Loucy (cell line): ENCODE measurements at regions not wholly inside any gene's neighbourhood (a gene's known extent, or its start where the extent isn't known, plus 50 kb on each side); places are given as distances from the start of the nearest gene placed in this dataset.

Experiments
- H2AFZ ChIP-seq: fragments of 200-600 bp; sonication (generic); 2 replicates; pipeline ENCODE4 v1.6.0; 2016; ENCODE audit warnings: antibody characterized with exemption, mild to moderate bottlenecking, low read length, moderate library complexity
- H3F3A ChIP-seq: fragments of 200-600 bp; 2 replicates; pipeline ENCODE4 v1.6.0; 2016; ENCODE audit warnings: antibody characterized with exemption, low read depth, mild to moderate bottlenecking
- H3K27me3 ChIP-seq: fragments of 200-600 bp; sonication (generic); 2 replicates; pipeline ENCODE4 v1.6.1; 2014; ENCODE audit warnings: low read length, mild to moderate bottlenecking; ENCODE audit not compliant: insufficient read depth, poor library complexity, severe bottlenecking
- H3K36me3 ChIP-seq: fragments of 200-600 bp; sonication (generic); 2 replicates; pipeline ENCODE4 v1.6.1; 2016; ENCODE audit warnings: low read length; ENCODE audit not compliant: insufficient read depth
- H3K4me1 ChIP-seq: fragments of 200-600 bp; sonication (generic); 2 replicates; pipeline ENCODE4 v1.5.1; 2014; ENCODE audit warnings: low read length, mild to moderate bottlenecking; ENCODE audit not compliant: insufficient read depth, poor library complexity, severe bottlenecking
- H3K4me2 ChIP-seq: fragments of 200-600 bp; sonication (generic); 2 replicates; pipeline ENCODE4 v1.6.0; 2014; ENCODE audit warnings: antibody characterized with exemption, low read length, low read depth, mild to moderate bottlenecking; ENCODE audit not compliant: poor library complexity, severe bottlenecking
- H3K4me3 ChIP-seq: fragments of 200-600 bp; sonication (generic); 2 replicates; pipeline ENCODE4 v1.5.1; 2014; ENCODE audit warnings: low read length, mild to moderate bottlenecking, mixed read lengths; ENCODE audit not compliant: poor library complexity, severe bottlenecking
- H3K79me2 ChIP-seq: fragments of 200-600 bp; sonication (generic); 2 replicates; pipeline ENCODE4 v1.6.1; 2014; ENCODE audit warnings: low read length; ENCODE audit not compliant: insufficient read depth
- H3K9ac ChIP-seq: fragments of 200-600 bp; sonication (generic); 2 replicates; pipeline ENCODE4 v1.6.0; 2014; ENCODE audit warnings: mild to moderate bottlenecking, low read depth, low read length, moderate library complexity; ENCODE audit not compliant: poor library complexity, severe bottlenecking
- H3K9me2 ChIP-seq: fragments of 200-600 bp; sonication (generic); replicated peaks from 2 replicates; pipeline ENCODE4 v1.6.1; 2016; ENCODE audit warnings: low read depth, low read length, mixed read lengths
- H3K9me3 ChIP-seq: fragments of 200-600 bp; sonication (generic); 2 replicates; pipeline ENCODE4 v1.6.1; 2014; ENCODE audit warnings: mild to moderate bottlenecking, antibody characterized with exemption, low read length, low read depth; ENCODE audit not compliant: insufficient read depth
- H4K20me1 ChIP-seq: fragments of 200-600 bp; sonication (generic); 2 replicates; pipeline ENCODE4 v1.6.0; 2014; ENCODE audit warnings: antibody characterized with exemption, low read length, mild to moderate bottlenecking; ENCODE audit not compliant: insufficient read depth, poor library complexity, severe bottlenecking
- EZH2phosphoT487 ChIP-seq: fragments of 200-600 bp; IDR thresholded peaks from 2 replicates; pipeline ENCODE4 v1.6.1; 2018; ENCODE audit warnings: antibody characterized with exemption, mild to moderate bottlenecking, moderate library complexity, borderline replicate concordance
- TF ChIP-seq, protein P1 (sequence below): fragments of 200-600 bp; sonication (generic); conservative IDR thresholded peaks from 2 replicates; pipeline ENCODE4 v1.5.1; 2014; ENCODE audit warnings: mild to moderate bottlenecking, antibody characterized with exemption, low read length

DNA sequence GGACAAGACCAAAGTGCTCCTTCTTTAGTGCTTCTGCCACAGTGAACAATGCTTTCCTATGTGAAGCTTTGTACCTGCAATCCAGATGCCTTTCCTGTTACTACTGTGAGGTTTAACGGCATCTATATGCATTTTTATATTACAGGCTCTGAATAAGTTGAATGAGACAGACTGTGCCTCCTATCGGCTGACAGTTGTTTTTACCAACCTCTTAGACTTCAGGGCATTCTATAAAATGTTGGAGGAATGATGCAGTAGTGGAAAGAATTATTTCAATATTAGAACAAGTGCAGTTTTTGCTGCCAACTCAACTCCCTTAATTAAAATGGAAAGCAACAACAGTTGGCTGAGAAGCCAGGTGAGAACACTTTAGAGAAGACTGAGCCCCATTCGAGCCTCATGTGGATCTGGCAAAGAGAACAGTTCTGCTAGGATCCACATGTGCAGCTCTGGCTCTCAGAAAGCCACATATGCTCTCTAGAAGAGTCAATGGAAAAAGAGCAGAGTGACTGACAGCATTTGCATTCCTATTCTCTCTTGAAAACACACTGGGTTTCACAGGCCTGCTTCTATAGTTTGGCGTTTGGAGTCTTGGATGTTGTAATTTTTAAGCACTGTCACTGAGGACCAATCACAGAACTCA is 147.5 kb downstream of the LURAP1L start:
- Histone ChIP-seq H3K79me2 (no peaks in the 10 kb centered on the region), H2AFZ (no peak overlapping the region), H3K9me3 (no peaks in the 10 kb centered on the region), H3K4me2 (no peak overlapping the region), H3K27me3 (no peaks in the 10 kb centered on the region), H3K9ac (no peak overlapping the region), H3K4me1 (no peaks in the 10 kb centered on the region), H3K9me2 (no peaks in the 10 kb centered on the region), H3F3A (no peaks in the 10 kb centered on the region), H4K20me1 (no peaks in the 10 kb centered on the region), H3K4me3 (no peak overlapping the region), H3K36me3 (no peaks in the 10 kb centered on the region)
- TF ChIP-seq, protein P1, sequence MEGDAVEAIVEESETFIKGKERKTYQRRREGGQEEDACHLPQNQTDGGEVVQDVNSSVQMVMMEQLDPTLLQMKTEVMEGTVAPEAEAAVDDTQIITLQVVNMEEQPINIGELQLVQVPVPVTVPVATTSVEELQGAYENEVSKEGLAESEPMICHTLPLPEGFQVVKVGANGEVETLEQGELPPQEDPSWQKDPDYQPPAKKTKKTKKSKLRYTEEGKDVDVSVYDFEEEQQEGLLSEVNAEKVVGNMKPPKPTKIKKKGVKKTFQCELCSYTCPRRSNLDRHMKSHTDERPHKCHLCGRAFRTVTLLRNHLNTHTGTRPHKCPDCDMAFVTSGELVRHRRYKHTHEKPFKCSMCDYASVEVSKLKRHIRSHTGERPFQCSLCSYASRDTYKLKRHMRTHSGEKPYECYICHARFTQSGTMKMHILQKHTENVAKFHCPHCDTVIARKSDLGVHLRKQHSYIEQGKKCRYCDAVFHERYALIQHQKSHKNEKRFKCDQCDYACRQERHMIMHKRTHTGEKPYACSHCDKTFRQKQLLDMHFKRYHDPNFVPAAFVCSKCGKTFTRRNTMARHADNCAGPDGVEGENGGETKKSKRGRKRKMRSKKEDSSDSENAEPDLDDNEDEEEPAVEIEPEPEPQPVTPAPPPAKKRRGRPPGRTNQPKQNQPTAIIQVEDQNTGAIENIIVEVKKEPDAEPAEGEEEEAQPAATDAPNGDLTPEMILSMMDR = no peak
- no peak for TF ChIP-seq EZH2phosphoT487

DNA sequence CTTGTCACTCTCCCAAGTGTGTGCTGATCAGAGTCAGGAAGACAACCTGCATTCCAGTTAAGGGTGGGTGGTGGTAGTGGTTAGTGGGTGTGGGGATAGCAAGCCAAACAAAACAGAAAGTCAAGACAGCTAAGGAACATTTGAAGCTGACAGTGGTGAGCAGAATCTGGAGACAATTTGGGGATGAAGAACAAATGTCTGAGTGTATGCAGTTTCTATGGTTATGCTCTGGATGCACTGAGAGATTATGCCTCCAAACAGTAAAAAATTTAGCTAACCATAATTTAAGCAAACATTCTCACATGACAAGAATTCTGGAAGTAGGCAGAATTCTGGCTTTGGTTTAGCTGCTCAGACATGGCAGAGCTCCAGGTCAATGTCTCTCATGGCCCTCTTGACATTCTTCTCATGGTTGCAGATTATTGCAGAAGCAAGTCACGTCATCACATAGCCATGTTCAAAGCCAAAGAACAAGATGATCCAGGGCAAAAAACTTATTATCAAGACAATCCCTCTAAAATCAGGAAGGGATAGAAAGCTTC is 148.7 kb downstream of the LURAP1L start:
- no peaks in the 10 kb centered on the region for H3K9me3 ChIP-seq
- no peak overlapping the region for H3K4me2 ChIP-seq
- H3F3A ChIP-seq = no peaks in the 10 kb centered on the region
- H3K27me3 ChIP-seq = no peaks in the 10 kb centered on the region
- no peak overlapping the region for H3K4me3 ChIP-seq
- H3K79me2 ChIP-seq = no peaks in the 10 kb centered on the region
- TF ChIP-seq, protein P1 = no peak
- TF ChIP-seq EZH2phosphoT487 = no peak
- H3K9ac ChIP-seq = no peak overlapping the region
- H2AFZ ChIP-seq = no peak overlapping the region
- no peaks in the 10 kb centered on the region for H3K4me1 ChIP-seq
- no peaks in the 10 kb centered on the region for H3K9me2 ChIP-seq
- no peaks in the 10 kb centered on the region for H3K36me3 ChIP-seq
- no peaks in the 10 kb centered on the region for H4K20me1 ChIP-seq

DNA sequence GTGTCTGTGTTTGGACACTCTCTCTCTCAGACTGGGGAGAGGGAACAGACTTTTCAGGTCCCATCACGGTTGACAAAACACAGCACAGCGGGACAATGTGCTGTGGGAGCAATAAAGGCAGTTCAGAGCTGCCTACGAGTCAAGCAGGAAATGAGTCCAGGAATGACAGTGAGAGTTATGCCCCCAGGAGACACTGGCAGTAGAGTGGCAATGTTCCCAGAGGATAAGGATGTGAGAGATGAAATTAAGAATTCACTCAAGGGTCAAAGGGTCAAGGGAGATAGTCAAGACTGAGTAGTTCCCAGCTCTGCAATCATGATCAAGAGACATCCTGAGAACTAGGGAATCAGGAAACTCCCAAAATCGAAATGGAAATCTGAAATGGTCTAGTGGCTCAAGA is 156.1 kb downstream of the LURAP1L start:
- Histone ChIP-seq H2AFZ (no peak overlapping the region), H3K4me2 (no peak overlapping the region), H3F3A (no peaks in the 10 kb centered on the region), H3K27me3 (no peaks in the 10 kb centered on the region), H3K9ac (no peak overlapping the region), H3K4me1 (no peaks in the 10 kb centered on the region), H3K9me3 (no peaks in the 10 kb centered on the region), H3K9me2 (no peaks in the 10 kb centered on the region), H4K20me1 (no peaks in the 10 kb centered on the region), H3K4me3 (no peak overlapping the region), H3K79me2 (no peaks in the 10 kb centered on the region), H3K36me3 (no peaks in the 10 kb centered on the region)
- no peak for TF ChIP-seq EZH2phosphoT487
- TF ChIP-seq, protein P1 = no peak
